ENCODE measurements at regions not wholly inside any gene's neighbourhood (a gene's known extent, or its start where the extent isn't known, plus 50 kb on each side); places are given as distances from the start of the nearest gene placed in this dataset.
A peak's percentile ranks its signal among the peaks of the same experiment; 100 is the strongest.
"Not testable (repeated sequence)": the region's sequence is repeated elsewhere in the genome, so short reads cannot be mapped to it uniquely, and the experiment has no call there.

DNA sequence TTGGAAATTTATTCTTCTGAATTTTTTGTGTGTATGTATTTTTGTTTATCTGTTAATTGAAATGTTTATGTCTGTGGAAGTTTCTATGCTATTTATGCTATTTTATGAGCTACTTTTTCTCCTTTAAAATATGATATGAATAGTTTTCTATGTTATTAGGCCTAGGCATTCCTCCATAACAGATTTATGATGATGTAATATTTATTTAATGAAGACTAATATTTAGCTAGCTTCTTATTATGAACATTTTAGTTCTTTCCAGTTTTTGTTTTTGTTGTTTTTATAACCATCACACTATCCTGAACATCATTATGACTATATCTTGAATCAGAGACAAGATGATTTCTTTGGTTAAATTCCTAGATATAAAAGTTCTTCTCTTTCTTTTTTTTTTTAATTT lies 70.7 kb downstream of the P2RY1 start:
- Histone ChIP-seq H3K36me3 (no peaks in the 10 kb centered on the region), H3K27ac (no peak overlapping the region), H3K27me3 (no peaks in the 10 kb centered on the region), H3K4me1 (peaks cover 0 to 3% of the 10 kb centered on the region in 2 donors), H3K4me3 (no peak overlapping the region), H3K9me3 (no peaks in the 10 kb centered on the region)
- intact Hi-C loops (cut with DNase I), result no loop called here
- DNase-seq (no peak), ATAC-seq (no peak)
- TF ChIP-seq, protein P1, sequence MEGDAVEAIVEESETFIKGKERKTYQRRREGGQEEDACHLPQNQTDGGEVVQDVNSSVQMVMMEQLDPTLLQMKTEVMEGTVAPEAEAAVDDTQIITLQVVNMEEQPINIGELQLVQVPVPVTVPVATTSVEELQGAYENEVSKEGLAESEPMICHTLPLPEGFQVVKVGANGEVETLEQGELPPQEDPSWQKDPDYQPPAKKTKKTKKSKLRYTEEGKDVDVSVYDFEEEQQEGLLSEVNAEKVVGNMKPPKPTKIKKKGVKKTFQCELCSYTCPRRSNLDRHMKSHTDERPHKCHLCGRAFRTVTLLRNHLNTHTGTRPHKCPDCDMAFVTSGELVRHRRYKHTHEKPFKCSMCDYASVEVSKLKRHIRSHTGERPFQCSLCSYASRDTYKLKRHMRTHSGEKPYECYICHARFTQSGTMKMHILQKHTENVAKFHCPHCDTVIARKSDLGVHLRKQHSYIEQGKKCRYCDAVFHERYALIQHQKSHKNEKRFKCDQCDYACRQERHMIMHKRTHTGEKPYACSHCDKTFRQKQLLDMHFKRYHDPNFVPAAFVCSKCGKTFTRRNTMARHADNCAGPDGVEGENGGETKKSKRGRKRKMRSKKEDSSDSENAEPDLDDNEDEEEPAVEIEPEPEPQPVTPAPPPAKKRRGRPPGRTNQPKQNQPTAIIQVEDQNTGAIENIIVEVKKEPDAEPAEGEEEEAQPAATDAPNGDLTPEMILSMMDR (IDR thresholded peaks at IDR 0.05), result no peak

DNA sequence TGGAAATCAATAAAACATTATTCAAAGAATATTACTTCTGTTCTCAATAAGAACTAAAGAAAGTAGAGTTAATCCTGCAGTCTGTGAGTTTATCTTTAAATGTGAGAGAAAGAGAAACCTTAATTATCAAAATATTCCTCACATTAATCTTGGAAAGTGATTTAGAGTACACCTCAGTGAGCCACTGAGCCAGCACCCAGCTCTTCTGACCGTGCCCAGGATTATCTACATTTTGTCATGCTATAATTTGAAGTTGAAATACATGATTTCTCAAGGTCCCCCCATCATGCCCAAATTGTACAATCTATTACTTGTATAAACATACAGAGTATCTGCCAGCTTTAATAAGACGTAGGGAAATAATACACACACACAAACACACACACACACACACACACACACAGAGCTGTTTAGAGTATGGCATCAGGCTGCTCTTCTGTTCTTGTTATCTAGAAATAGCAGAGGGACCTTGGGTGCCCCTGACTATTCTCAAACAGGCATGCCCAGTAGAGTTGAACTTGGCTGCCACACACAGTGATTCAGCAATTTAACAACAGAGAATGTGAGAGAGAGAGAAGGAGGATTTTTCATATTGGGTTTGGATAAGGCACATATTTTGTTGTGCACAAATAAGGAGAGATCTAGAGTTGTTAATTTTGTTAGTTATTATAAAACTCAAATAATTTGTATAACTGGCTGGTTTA lies 74.4 kb downstream of the P2RY1 start:
- peaks cover 0 to 3% of the 10 kb centered on the region in 2 donors for H3K4me1 ChIP-seq
- no peaks in the 10 kb centered on the region for H3K9me3 ChIP-seq
- H3K36me3 ChIP-seq, result no peaks in the 10 kb centered on the region
- no peaks in the 10 kb centered on the region for H3K27me3 ChIP-seq
- TF ChIP-seq, protein P1 (IDR thresholded peaks at IDR 0.05), result no peak
- H3K27ac ChIP-seq, result no peak overlapping the region
- ATAC-seq, result peak; percentile 21
- intact Hi-C loops (cut with DNase I), result no loop called here
- no peak overlapping the region for H3K4me3 ChIP-seq
- no peak for DNase-seq

DNA sequence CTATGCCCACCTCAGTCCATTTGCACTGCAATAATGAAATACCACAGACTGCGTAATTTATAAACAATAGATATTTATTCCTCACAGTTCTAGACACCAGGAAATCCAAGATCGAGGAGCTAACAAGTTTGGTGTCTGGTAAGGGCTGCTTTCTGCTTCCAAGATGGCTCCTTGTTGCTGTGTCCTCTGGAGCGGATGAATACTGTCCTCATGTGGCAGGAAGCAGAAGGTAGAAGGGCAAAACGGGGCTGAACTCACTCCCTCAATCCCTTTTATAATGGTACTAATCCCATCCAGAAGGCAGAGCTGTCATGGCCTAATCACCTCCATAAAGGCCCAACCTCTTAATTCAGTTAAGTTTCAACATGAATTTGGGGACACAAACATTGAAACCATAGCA lies 75.3 kb downstream of the P2RY1 start:
- no peak overlapping the region for H3K27ac ChIP-seq
- DNase-seq, result no peak
- peaks cover 0 to 3% of the 10 kb centered on the region in 2 donors for H3K4me1 ChIP-seq
- no peak for ATAC-seq
- no peaks in the 10 kb centered on the region for H3K9me3 ChIP-seq
- H3K27me3 ChIP-seq, result no peaks in the 10 kb centered on the region
- intact Hi-C loops (cut with DNase I), result no loop called here
- H3K4me3 ChIP-seq, result no peak overlapping the region
- no peaks in the 10 kb centered on the region for H3K36me3 ChIP-seq
- TF ChIP-seq, protein P1 (IDR thresholded peaks at IDR 0.05), result no peak

DNA sequence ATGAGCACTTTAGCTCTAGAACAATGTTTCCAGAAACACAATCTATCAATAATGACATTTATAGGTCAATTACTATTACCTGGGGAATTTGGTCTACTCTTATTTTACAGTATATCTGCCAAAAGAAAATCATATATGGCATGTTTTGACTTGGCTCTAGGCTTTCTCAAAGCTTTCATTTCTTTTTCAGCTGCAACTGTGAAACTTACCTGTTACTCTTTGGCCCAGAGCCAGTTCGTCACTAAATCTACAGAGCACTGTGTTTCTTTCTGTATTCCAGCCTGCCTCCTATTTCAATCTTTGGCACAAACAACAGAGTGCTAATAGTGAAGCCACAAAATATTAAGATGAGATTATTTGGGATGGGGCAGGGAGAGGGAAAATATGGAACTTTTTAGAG lies 76.0 kb downstream of the P2RY1 start:
- intact Hi-C loops (cut with DNase I), result no loop called here

DNA sequence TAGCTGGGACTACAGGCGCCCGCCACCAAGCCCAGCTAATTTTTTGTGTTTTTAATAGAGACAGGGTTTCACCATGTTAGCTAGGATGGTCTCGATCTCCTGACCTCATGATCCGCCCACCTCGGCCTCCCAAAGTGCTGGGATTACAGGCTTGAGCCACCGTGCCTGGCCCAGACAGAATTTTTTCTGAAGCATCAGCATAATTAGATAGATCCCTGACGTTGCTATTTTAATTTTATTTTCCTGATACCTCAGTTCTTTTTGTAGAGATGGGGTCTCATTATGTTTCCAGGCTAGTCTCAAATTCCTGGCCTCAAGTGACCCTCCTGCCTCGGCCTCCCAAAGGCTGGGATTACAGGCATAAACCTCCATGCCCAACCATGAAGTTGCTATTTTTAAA lies 79.8 kb downstream of the P2RY1 start:
- DNase-seq; ATAC-seq; H3K9me3 ChIP-seq; H3K4me3 ChIP-seq; H3K27me3 ChIP-seq; H3K36me3 ChIP-seq; H3K27ac ChIP-seq; H3K4me1 ChIP-seq; intact Hi-C loops (cut with DNase I): not testable (repeated sequence)

More for the DNA sequence above, 76.0 kb downstream of the P2RY1 start:
- H3K9me3 ChIP-seq, result no peaks in the 10 kb centered on the region
- TF ChIP-seq, protein P1 (IDR thresholded peaks at IDR 0.05), result no peak
- no peaks in the 10 kb centered on the region for H3K36me3 ChIP-seq
- ATAC-seq (no peak), DNase-seq (peak in 1 of 4 donors; percentile 9)
- H3K27me3 ChIP-seq, result no peaks in the 10 kb centered on the region
- H3K27ac ChIP-seq, result no peak overlapping the region
- H3K4me3 ChIP-seq, result no peak overlapping the region
- H3K4me1 ChIP-seq, result peaks cover 0 to 3% of the 10 kb centered on the region in 2 donors

DNA sequence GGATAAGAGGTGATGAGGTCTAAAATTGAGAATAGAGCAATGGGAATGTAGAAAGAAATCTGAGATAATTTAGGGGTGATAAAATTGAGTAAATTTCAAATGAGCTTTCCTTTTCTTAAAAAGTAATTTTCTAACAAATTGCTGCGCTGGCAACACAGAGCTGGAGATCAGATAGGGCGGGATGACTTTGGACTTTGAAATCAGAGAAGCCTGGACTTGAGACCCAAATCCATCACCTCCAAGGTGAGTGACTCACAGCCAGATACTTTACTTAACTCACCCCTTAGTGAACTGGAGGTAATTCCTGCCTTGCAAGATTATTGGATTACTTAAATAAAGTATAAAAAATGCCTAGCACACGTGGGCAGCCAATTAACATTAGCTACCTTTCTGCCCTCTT lies 80.8 kb downstream of the P2RY1 start:
- TF ChIP-seq, protein P1 (IDR thresholded peaks at IDR 0.05), result no peak
- Histone ChIP-seq H3K9me3 (no peaks in the 10 kb centered on the region), H3K4me1 (no peaks in the 10 kb centered on the region), H3K36me3 (no peaks in the 10 kb centered on the region), H3K27ac (no peak overlapping the region), H3K27me3 (no peaks in the 10 kb centered on the region), H3K4me3 (no peak overlapping the region)
- ATAC-seq, result no peak
- DNase-seq, result no peak
- intact Hi-C loops (cut with DNase I), result no loop called here

All from left lung (tissue), 4 donors.